Stimulated activated CD8-positive, alpha-beta memory T cell treated with anti-CD3 and anti-CD28 coated beads, Interleukin-2, amount 100 ng/mL, for 48 hours (primary cell): ENCODE measurements at regions not wholly inside any gene's neighbourhood (a gene's known extent, or its start where the extent isn't known, plus 50 kb on each side); places are given as distances from the start of the nearest gene placed in this dataset.

ENCODE experiments used
- DNase-seq, 2 donors: peaks; one replicate each; pipeline ENCODE4 v3.0.0-alpha.2; 2020; ENCODE audit warnings: low read depth in 2 of 2

DNA sequence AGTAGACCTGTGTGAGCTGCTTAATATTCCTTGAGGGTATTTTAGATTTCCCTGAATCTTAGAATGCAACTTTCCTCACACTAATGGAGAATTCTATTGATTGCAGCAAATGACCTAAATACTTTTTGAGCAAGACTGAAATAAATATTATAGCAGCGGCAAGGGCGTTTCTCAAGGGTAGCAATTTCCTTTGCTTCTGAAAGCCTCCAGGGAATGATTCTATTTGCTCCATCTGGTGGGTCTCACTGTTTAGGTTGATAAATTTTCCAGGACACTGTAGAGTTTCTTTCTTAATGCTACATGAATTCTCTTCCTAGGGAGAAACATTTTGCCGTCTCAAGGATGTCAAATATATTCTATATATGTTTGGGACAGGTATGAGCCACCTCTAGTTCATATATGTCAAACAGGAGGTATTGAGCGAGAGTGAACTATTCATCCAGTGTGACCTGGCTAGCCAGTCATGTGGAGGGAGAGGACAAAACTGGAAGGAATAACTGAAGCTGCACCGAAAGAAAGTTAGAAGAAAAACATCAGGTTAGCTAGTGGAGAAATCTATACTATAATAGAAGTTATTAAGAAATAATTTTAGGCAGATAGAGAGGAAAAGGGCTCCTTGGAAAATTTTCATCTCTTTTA, 57.9 kb upstream of the FZD8 start:
- no peak for DNase-seq

DNA sequence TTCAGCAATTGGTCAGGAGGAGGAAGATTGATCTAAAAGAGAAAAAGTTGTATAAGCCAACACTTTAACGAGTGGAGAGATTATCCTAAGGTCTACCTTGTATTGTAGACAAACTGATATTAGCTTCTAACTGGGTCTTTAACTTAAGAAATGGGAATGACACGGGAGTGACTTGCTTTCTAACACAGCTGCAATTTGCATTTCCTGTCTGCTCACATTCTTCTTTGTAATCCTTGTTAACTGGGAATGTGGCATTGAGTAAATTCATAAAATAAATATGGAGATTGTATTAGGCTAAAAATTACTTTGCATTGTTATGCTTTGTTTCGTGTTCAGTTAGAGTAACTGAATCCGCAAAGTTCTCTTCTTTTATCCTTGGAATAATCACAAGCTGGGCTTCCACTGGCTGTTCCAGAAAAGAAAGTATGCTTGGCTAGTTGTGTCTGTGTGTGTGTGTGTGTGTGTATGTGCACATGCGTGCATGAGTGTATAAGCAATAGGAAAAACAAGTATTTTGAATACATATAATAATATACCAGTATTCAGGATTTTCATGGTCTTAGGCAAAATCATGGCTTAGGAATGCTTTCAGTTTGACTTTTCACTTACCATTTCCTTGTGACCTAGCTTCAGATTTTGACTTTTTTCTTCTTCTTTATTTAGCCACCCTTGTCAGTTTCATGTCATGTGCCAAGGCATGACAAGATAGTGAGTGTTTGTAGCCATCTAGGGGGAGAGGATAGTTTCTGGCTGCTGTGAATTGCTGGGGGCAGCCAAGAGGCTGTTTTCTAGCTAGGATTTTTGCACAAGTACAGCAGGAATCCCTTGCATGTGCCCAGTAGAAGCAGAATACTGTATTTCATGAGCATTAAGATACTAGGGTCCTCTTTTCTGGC, 54.5 kb upstream of the FZD8 start:
- no peak for DNase-seq

DNA sequence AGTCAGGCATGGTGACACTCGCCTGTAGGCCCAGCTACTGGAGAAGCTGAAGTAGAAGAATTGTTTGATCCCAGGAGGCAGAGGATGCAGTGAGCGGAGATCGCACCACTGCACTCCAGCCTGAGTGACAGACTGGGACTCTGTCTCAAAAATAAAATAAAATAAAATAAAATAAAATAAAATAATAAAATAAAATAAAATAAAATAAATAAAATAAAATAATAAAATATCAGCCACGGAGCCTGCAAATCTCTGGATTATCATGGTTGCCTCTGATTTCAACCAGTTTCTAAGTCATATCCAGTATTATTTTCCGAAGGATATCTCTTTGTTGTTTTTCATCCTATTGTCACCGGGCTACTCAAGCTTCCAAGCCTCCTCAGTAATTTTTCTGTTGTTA, 51.7 kb upstream of the FZD8 start:
- no peak for DNase-seq
